HG02943 (cell line): ENCODE measurements at regions not wholly inside any gene's neighbourhood (a gene's known extent, or its start where the extent isn't known, plus 50 kb on each side); places are given as distances from the start of the nearest gene placed in this dataset.
"Not testable (repeated sequence)": the region's sequence is repeated elsewhere in the genome, so short reads cannot be mapped to it uniquely, and the experiment has no call there.

Experiments used
- ATAC-seq: cut with Tn5 transposase; IDR thresholded peaks from one replicate; pipeline ENCODE4 v1.9.1; 2021; ENCODE audit warnings: mild to moderate bottlenecking, low read depth, moderate library complexity; ENCODE audit not compliant: unreplicated experiment

DNA sequence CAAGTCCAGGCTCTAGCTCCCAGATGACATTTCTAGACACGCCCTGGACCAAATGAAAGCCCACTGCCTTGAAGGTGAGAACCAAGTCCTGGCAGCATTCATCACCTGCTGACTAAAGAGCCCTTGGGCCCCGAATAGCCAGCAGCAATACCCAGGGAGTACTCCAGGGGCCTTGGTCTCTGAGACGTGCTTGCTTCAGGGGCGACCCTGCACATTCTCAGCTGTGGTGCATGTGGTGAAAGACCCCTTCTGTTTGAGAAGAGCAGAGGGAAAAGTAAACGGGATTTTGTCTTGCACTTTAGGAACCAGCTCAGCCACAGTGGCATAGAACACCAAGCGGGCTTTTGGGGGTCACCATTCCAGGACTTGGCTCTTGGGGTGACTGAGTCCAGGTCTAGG lies 260.5 kb upstream of the MYT1L start:
- ATAC-seq, result no peak

DNA sequence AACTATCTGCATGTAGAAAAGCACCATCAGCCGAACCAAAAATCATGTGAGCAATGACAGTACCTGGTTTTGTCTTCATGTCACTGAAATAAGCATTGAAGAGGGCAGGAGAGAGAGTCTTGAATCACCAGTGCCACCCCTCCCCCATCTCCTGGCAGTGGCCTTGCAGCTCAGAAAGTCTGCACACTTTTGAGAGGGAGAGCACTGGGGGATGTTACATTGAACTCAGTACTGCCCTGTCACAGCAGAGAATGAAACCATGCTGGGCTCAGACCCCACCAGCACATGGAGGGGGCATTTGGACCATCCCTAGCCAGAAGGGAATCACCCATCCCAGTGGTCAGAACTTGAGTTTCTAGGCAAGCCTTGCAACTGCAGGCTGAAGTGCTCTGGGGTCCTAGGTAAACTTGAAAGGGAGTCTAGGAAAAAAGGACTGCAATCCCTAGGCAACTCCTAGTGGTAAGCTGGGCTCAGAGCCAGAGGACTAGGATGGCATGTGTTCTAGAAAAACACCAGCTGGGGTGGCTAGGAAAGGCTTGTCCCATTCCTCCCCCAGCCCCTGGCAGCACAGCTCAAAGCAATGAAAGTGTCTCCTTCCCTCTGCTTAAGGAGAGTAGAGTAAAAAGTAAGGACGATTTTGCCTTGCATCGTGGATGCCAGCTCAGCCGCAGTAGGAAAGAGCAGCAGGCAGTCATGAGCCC lies 259.9 kb upstream of the MYT1L start:
- no peak for ATAC-seq

DNA sequence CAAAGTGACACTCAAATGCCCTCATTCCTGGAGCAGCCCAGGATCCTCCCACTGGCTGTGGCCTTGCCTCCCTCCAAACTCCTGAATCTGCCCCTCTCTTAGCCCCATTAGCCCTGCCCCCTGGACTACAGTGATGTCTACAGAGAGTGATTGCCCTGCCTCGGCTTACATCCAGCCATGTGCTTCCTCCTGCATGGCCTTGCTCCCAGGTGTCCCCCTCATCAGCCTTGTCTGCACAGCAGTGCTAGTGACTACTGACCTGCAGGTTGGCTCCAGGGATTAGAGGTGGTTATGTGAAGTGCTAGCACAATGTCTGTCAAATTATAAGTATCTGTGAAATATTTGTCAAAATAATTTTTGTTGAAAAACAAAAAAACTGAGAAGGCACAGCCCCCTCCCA lies 259.1 kb upstream of the MYT1L start:
- ATAC-seq, result no peak

DNA sequence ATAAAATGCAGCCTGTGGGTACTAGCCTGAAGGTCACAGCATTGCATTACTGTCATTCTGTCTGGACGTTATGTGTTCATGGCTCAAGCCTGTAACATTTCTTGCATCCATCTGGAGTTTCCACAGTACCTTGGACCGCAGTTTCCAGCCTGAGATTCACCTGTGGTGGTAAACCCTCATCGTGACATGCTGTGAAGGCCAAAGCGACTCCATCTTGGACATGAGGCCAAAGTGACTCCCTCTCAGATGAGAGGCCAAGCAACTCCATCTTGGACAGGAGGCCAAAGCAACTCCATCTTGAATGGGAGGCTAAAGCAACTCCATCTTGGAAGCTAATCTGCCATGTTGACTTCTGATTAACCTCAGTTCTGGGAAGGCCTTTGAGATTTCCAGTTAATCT lies 257.7 kb upstream of the MYT1L start:
- ATAC-seq, result no peak

DNA sequence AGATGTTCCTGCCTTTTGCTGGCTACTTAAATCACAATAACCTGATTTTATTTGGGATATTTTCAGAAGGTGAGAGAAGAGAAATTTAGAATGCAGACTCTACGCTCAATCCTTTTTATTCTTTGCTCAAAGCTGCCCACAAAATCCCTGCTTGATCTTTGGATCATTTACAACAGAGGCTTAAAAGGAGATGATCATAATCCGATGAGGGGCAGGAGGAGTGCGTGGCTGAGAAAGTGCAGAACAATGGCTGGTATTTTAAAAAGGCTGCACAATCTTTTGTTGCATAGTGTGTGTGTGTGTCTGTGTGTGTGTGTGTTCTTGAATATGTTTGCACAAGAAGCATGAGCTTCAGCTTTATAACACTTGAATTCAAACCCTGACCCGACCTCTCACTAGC lies 256.3 kb upstream of the MYT1L start:
- ATAC-seq, result no peak

DNA sequence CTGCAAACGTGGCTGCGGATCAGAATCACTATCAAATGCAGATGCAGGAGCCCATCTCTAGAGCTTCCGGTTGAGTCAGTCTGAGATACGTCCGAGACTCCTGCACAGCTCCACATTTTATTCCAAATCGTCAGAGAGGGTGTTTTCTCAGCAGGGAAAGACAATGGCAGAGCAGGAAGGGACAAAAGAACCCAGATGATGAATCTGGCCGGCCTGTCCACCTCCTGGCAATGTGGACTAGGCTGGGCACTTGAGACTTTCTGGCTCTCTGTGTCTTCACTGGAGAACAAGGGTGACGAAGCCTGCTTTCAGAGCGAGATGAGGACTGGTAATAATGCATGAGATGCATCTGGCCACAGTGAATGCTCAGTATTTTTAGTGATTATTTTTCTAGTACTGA lies 255.9 kb upstream of the MYT1L start:
- ATAC-seq, result no peak

DNA sequence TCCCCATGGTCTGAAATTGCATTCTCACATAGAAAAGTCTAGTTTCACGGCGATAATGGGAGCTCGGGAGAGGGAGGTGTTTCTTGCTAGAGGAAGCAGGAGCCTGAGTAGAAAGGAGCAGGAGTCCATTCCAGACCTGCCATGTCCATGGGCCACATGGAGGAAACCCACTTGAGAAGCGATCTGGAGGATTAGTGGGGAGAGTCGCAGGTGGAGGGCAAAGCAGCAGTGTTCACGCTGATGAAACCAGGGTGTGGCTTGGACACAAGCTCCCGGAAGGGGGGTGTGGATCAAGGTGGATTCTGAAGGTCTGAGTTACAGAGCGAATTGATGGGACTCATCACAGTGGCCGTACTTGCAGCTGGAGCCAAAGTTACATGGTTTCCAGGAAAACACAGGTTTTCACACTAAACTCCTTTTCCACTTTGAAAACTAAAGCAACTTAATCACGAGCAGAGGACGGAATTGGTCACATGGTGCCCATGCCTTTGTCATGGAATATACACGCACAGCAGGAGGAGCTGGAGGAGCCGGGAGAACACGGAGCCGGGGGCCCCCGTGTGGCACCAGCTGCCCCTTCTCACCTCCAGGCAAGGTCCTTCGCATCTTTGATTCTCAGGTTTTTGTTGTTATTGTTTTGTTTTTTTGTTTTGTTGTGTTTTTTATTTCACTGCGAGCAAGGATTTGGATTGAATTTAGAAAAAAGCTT lies 255.1 kb upstream of the MYT1L start:
- ATAC-seq, result no peak

DNA sequence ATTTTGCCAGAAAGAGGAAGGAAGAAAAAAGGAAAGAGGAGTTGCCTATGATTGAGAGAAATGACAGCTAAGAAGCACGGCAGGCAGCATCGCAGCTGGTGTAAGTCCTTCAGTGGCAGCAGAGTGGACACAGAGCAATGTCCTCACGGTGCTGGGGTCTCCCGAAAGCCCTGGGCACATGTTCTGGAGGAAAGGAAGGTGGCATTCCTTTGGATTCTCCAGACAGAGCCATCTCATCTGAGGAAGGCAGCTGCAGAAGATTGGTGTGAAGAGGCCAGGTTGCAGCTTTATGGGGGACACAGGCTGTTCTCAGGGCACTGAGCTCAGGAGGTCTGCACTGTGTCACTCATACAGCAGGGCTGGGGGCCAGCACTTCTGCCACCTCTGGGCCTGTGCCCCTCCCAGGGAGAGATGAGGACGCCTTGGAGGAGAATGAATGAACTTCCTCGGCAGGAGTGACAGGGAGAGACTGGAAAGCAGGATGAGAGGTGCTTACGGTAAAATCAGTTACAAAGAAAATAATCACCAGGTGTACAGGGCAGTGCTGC lies 252.0 kb upstream of the MYT1L start:
- no peak for ATAC-seq

DNA sequence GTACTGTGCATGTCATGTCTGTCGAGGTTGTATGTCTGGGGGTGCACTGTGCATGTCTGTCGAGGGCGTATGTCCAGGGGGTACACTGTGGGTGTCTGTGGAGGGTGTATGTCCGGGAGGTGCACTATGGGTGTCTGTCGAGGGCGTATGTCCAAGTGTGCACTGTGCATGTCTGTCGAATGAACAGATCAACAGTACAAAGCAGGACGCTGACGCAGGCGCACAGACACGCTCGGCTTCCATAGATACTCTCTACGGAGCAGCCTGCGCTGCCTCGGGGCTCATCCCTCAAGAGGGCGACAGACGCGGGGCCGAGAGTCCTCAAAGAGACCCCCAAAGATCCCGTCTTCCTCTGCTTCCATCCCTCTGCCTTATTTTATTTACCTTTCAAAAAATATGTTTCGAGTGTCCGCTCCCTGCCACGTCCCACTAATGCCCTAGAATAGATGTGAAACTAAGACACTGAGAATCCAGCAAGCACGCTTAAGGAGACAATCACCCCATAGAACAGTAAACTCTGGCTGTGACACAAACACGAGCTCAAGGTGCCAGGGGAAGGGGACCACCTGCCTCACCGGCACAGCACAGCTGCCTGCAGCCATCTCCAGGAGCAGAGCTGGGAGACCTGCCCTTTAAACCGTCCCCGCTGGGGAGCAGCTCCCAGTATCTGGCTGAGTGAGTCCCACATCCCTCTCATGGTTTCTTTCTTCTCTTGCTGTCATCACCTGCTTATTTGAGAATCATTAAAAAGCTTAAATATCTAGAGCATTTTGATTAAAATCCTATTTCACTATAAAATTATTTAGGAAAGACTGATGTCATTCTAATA lies 250.5 kb upstream of the MYT1L start:
- no peak for ATAC-seq

DNA sequence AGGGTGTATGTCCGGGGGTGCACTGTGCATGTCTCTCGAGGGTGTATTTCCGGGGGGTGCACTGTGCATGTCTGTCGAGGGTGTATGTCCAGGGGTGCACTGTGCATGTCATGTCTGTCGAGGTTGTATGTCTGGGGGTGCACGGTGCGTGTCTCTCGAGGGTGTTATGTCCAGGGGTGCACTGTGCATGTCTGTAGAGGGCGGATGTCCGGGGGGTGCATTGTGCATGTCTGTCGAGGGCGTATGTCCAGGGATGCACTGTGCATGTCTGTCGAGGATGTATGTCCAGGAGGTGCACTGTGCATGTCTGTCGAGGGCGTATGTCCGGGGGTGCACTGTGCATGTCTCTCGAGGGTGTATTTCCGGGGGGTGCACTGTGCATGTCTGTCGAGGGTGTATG lies 249.8 kb upstream of the MYT1L start:
- not testable (repeated sequence) for ATAC-seq

DNA sequence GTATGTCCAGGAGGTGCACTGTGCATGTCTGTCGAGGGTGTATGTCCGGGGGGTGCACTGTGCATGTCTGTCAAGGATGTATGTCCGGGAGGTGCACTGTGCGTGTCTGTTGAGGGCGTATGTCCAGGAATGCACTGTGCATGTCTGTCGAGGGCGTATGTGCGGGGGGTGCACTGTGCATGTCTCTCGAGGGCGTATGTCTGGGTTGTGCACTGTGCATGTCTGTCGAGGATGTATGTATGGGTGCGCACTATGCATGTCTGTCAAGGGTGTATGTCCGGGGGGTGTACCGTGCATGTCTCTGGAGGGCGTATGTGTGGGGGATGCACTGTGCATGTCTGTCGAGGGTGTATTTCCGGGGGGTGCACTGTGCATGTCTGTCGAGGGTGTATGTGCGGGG lies 249.3 kb upstream of the MYT1L start:
- no peak for ATAC-seq

DNA sequence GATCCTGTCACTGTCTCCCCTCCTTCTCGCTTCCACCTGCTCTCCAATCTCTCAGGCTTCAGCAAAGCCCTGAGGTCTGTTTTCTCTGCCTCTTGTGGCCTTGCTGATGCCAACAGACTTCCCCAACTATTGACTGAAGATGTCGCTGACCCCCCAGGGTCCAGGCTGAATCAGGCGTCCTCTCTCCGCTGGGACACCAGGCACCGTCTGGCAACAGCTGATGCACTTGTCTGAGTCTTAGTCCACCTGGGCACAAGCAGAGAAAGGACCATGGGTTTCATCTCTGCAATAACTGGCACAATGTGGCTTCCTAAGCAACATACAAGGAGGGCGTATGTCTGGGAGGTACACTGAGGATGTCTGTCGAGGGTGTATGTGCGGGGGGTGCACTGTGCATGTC lies 248.7 kb upstream of the MYT1L start:
- no peak for ATAC-seq

DNA sequence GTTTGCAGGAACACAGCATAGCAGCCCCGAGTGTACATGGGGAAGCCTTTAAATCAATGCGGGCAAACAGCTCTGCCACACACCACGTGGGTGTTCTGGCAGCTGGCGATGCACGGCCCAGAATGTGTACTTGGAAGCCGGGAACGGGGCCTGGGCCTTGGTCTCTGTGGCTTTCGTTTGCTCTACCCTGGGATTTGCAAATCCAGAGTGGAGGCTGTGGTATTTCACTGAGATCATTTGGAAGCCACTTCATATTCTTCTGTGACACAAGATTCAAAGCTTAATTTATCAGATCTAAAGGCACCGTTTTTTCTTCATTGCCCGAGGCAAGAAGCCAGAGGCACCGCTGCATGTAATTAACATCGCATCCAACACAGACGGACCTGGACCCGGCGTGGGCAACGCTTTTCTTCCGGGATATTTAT lies 246.3 kb upstream of the MYT1L start:
- ATAC-seq, result no peak

DNA sequence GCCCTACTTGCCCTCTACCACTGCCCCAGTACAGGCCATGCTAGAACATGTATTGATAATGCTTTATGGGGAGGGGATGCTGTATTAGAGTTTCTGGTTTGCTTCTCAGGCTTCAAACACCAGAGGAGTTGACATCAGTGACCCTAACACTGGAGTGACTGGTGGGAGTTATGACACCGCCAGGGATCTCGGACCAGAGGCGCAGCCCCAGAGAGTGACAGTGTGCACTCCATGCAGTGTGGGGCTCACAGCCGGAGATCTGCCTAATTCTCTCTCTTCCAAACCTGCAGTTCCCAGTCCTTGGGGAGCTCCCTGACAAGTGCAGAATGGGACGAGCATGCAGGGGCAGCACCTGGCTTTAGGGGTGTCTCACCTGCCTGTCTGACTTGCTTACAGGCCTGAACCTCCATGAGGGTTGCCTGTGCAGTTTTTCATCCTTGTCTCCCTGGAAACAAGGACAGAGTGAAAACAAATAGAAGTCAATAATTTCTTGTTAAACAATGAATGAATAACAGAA lies 244.9 kb upstream of the MYT1L start:
- no peak for ATAC-seq

DNA sequence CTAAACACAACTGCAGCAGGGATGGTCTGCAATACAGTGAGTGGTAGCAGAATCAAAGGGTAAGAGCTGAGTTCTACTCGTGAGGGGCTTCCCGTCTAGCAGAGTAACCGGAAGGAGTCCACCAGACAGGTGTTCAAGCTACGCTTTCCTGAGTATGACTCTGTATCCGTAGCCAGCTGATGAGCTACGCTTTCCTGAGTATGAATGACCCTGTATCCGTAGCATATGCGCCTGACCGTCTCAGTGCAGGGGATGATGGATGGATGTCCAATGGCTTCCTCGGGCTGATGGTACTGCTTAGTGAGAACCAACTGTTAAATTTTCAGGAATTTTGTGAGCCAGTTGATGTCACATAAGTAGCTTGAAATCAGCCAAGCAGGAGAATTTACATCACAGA lies 244.1 kb upstream of the MYT1L start:
- no peak for ATAC-seq

DNA sequence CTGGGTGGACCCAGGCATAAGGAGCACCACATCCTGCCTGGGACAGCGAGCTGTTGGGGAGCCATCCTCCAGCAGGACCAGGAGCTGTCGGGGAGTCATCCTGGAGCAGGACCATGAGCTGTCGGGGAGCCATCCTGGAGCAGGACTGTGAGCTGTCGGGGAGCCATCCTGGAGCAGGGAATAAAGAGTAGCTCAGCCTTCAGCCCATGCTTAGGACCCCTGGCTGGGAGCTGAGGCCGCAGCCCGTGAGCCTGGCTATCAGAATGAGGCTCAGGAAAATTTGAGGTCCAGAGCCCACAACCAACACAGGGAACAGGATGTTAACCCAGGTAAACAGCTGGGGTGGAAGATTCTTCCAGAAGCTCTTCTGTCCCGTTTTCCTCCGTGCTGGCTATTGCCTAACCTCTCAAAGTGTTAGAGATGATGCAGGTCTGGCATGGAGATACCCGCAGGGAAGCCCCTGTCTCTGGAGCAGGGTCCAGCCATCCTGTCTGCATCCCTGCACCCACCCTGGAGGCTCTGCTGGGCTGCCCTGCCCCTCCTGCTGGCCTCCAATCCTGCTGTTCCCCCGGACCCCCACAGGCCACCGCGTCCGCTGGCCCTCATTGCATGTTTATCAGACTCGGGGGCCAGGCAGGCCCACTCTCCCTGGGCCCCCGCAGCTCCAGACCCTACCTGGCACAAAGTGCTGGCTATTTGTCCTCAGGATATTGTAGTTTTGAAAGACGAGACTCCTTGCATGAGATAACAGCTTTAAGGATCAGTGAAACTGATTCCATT lies 243.5 kb upstream of the MYT1L start:
- ATAC-seq, result no peak

DNA sequence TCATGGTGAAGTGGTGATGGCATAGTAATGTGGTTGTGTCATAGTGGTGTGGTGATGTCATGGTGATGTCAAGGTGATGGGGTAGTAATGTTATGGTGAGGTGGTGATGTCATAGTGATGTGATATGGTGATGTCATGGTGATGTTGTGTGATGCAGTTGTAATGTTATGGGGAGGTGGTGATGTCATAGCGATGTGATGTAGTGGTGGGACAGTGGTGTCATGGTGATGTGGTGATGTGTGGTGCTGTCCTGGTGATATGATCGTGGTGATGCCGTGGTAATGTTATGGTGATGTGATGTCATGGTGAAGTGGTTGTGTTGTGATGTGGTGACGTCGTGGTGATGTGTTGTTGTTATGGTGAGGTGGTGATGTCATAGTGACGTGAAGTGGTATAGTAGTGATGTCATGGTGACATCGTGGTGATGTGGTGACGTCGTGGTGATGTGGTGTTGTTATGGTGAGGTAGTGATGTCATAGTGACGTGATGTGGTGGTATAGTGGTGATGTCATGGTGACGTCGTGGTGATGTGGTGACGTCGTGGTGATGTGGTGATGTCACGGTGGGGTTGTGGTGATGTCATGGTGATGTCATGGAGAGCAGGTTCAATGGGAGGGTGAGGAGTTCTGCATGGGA lies 242.7 kb upstream of the MYT1L start:
- ATAC-seq, result no peak

DNA sequence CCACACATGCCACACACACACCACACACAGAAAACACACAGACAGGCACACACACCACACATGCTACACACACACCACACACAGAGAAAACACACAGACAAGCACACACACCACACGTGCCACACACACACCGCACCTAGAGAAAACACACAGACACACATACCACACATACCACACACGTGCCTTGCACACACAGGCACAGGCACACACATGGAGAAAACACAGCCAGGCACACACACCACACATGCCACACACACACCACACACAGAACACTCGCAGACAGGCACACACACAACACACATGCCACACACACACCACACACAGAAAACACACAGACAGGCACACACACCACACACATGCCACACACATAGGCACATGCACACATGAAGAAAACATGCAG lies 242.1 kb upstream of the MYT1L start:
- no peak for ATAC-seq

DNA sequence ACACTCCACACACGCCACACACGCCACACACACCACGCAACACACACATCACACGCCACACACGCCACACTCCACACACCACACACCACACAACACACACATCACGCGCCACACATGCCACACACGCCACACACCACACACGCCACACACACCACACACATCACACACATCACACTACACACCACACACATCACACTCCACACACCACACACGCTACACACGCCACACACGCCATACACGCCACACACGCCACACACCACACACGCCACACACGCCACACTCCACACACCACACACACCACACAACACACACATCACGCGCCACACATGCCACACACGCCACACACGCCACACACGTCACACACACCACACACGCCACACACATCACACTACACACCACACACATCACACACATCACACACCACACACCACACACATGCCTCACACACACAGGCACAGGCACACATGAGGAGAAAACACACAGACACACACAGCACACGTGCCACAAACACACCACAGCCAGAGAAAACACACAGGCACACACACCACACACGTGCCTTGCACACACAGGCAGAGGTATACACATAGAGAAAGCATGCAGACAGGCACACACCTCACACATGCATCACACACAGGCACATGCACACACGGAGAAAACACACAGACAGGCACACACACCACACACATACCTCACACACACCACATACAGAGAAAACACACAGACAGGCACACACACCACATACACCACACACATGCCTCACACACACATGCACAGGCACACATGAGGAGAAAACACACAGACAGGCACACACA lies 241.5 kb upstream of the MYT1L start:
- no peak for ATAC-seq
